K562 (cell line): ENCODE measurements at regions not wholly inside any gene's neighbourhood (a gene's known extent, or its start where the extent isn't known, plus 50 kb on each side); places are given as distances from the start of the nearest gene placed in this dataset.

Experiments
- ATAC-seq: fragments of 200-7000 bp; cut with Tn5 transposase; 3 replicates; pipeline ENCODE4 v1.9.1; 2020; ENCODE audit warnings: moderate library complexity
- BruUV-seq: library from RNA; stranded (reverse); fragments of 400-500 nt; replicated peaks from 2 replicates; lab custom pipeline; 2021; lab: Mats Ljungman, UMichigan
- CTCF ChIA-PET: fragments of 300-600 bp; formaldehyde crosslinking; extraction: SDS; loops from one replicate; lab custom pipeline; 2021; ENCODE audit warnings: low intra/inter-chr PET ratio; lab: Yijun Ruan, JAX
- POLR2A ChIA-PET: fragments of 300-600, 350-650 bp; sonication (Branson Sonifier 250); formaldehyde crosslinking; extraction: SDS; loops from one replicate; lab custom pipeline; 2021; ENCODE audit warnings: antibody characterized with exemption, inconsistent platforms; lab: Yijun Ruan, JAX
- DNase-seq, 4 experiments: peaks; one replicate each; pipeline versions ENCODE4 v3.0.0 to v3.0.0-alpha.2; 2011 to 2018; ENCODE audit warnings: low spot score in 3 of 4, mixed read lengths in 3 of 4; ENCODE audit errors: extremely low read depth in 1 of 4
- FAIRE-seq: peaks from 2 replicates; lab custom pipeline; 2011; peaks lifted over from hg19 to GRCh38; lab: Jason Lieb, UNC
- H2AFZ ChIP-seq: 2 replicates; pipeline ENCODE4 v1.6.0; 2011; ENCODE audit warnings: low read depth, low read length, control low read depth, inconsistent platforms
- H3K27ac ChIP-seq: fragments of 200-600 bp; 3 replicates; pipeline ENCODE4 v1.8.0; 2011; ENCODE audit warnings: low read depth, mild to moderate bottlenecking, control low read depth, inconsistent platforms, low read length, moderate library complexity, mixed read lengths; ENCODE audit errors: extremely low read depth
- H3K27me3 ChIP-seq, 2 experiments: fragments of 300-600 bp in 1 of 2; 2 replicates in 1 of 2; 3 replicates in 1 of 2; pipeline versions ENCODE4 v1.6.0 to v1.8.0; 2011; ENCODE audit warnings: inconsistent platforms in 2 of 2, low read length in 2 of 2, mild to moderate bottlenecking in 1 of 2, mixed read lengths in 1 of 2, moderate library complexity in 1 of 2; ENCODE audit not compliant: control insufficient read depth in 2 of 2, insufficient read depth in 2 of 2
- H3K36me3 ChIP-seq: fragments of 300-600 bp; 3 replicates; pipeline ENCODE4 v1.8.0; 2011; ENCODE audit warnings: mild to moderate bottlenecking, low read length, inconsistent platforms; ENCODE audit not compliant: control insufficient read depth, insufficient read depth
- H3K4me1 ChIP-seq, 2 experiments: fragments of 200-600 bp in 1 of 2; replicated peaks in 1 of 2; 2 replicates in 1 of 2; 3 replicates in 1 of 2; pipeline versions ENCODE4 v1.5.1 to v1.8.0; 2011; ENCODE audit warnings: inconsistent platforms in 2 of 2, low read length in 2 of 2, mild to moderate bottlenecking in 1 of 2, mixed read lengths in 1 of 2, moderate library complexity in 1 of 2; ENCODE audit not compliant: control insufficient read depth in 2 of 2, insufficient read depth in 2 of 2
- H3K4me2 ChIP-seq: 2 replicates; pipeline ENCODE4 v1.6.1; 2011; ENCODE audit warnings: low read length, control low read depth, inconsistent platforms, mixed read lengths; ENCODE audit not compliant: insufficient read depth
- H3K4me3 ChIP-seq: fragments of 200-600 bp; sonication (generic), shearing (Covaris generic); 2 replicates; pipeline ENCODE4 v1.5.1; 2016; ENCODE audit warnings: control low read depth, inconsistent platforms
- H3K79me2 ChIP-seq: fragments of 200-600 bp; 3 replicates; pipeline ENCODE4 v1.8.0; 2011; ENCODE audit warnings: low read length, inconsistent platforms; ENCODE audit not compliant: control insufficient read depth, insufficient read depth
- H3K9ac ChIP-seq, 2 experiments: 2 replicates each; pipeline versions ENCODE4 v1.6.0 to v1.6.1; 2011; ENCODE audit warnings: low read depth in 2 of 2, low read length in 2 of 2, control low read depth in 1 of 2, inconsistent platforms in 1 of 2, mild to moderate bottlenecking in 1 of 2, mixed read lengths in 1 of 2; ENCODE audit not compliant: insufficient read depth in 1 of 2
- H3K9me1 ChIP-seq: one replicate; pipeline ENCODE4 v1.6.0; 2011; ENCODE audit warnings: inconsistent platforms, mild to moderate bottlenecking, low read length, moderate library complexity; ENCODE audit not compliant: control insufficient read depth, insufficient read depth
- H3K9me3 ChIP-seq: replicated peaks from 2 replicates; pipeline ENCODE4 v1.5.1; 2011; ENCODE audit warnings: low read depth, low read length, inconsistent platforms; ENCODE audit not compliant: control insufficient read depth, insufficient read depth
- H4K20me1 ChIP-seq: replicated peaks from 2 replicates; pipeline ENCODE4 v1.6.1; 2011; ENCODE audit warnings: low read length, inconsistent platforms, mixed read lengths; ENCODE audit not compliant: control insufficient read depth, insufficient read depth
- ARID1B ChIP-seq: fragments of 450-650 bp; IDR thresholded peaks from 2 replicates; pipeline ENCODE4 v1.6.1; 2016; ENCODE audit warnings: antibody characterized with exemption, mild to moderate bottlenecking, inconsistent platforms
- CBFA2T3 ChIP-seq: fragments of 450-650 bp; IDR thresholded peaks from 2 replicates; pipeline ENCODE4 v1.6.1; 2017
- CBX8 ChIP-seq: fragments of 200-600 bp; sonication (generic); IDR thresholded peaks from 2 replicates; pipeline ENCODE4 v1.6.1; 2012; ENCODE audit warnings: borderline replicate concordance, mixed run types, low read depth, mild to moderate bottlenecking, moderate library complexity, mixed read lengths, low read length, control low read depth, inconsistent platforms; ENCODE audit not compliant: poor library complexity, severe bottlenecking; ENCODE audit errors: extremely low read depth
- CHD1 ChIP-seq: fragments of 200-600 bp; sonication (generic); IDR thresholded peaks from one replicate; pipeline ENCODE4 v1.6.1; 2012; ENCODE audit warnings: mild to moderate bottlenecking, moderate library complexity, low read length, inconsistent platforms
- CREB3 ChIP-seq: fragments of 450-650 bp; conservative IDR thresholded peaks from 2 replicates; pipeline ENCODE4 v1.6.1; 2016; ENCODE audit warnings: missing genetic modification characterization, low read depth, mild to moderate bottlenecking, missing compliant biosample characterization, moderate library complexity
- HMG20A ChIP-seq: fragments of 450-650 bp; formaldehyde crosslinking; conservative IDR thresholded peaks from 2 replicates; pipeline ENCODE4 v1.4.0; 2020; ENCODE audit warnings: mild to moderate bottlenecking, mixed read lengths
- MCM2 ChIP-seq: fragments of 450-650 bp; IDR thresholded peaks from 2 replicates; pipeline ENCODE4 v1.6.1; 2017; ENCODE audit warnings: low read depth, mild to moderate bottlenecking
- MCM3 ChIP-seq: fragments of 450-650 bp; IDR thresholded peaks from 2 replicates; pipeline ENCODE4 v1.6.1; 2016
- MYC ChIP-seq, 2 experiments: fragments of 250-450 bp in 1 of 2; sonication (Bioruptor Pico) in 1 of 2; IDR thresholded peaks; 2 replicates each; pipeline versions ENCODE4 v1.5.1 to v1.6.1; 2012 to 2021; ENCODE audit warnings: low read depth in 2 of 2, borderline replicate concordance in 1 of 2, improper control_type of control experiment in 1 of 2, low read length in 1 of 2, mild to moderate bottlenecking in 1 of 2, moderate library complexity in 1 of 2
- PCBP1 ChIP-seq: fragments of 200-400 bp; formaldehyde crosslinking; IDR thresholded peaks from 2 replicates; pipeline ENCODE4 v1.6.1; 2018; ENCODE audit warnings: mild to moderate bottlenecking, low read depth, low read length; ENCODE audit not compliant: poor library complexity, severe bottlenecking
- PHTF2 ChIP-seq: fragments of 250-450 bp; sonication (Bioruptor Pico); IDR thresholded peaks from 2 replicates; pipeline ENCODE4 v1.5.0; 2021; ENCODE audit warnings: mild to moderate bottlenecking
- RBM14 ChIP-seq: fragments of 200-400 bp; formaldehyde crosslinking; IDR thresholded peaks from 2 replicates; pipeline ENCODE4 v1.6.1; 2018; ENCODE audit warnings: low read depth, mild to moderate bottlenecking, low read length, moderate library complexity, borderline replicate concordance; ENCODE audit not compliant: insufficient read depth
- SNIP1 ChIP-seq: fragments of 450-650 bp; IDR thresholded peaks from 2 replicates; pipeline ENCODE4 v1.7.1; 2017; ENCODE audit warnings: low read depth, mild to moderate bottlenecking
- SP1 ChIP-seq: sonication (generic); formaldehyde crosslinking; IDR thresholded peaks from 2 replicates; pipeline ENCODE4 v1.8.1; 2022; ENCODE audit warnings: mild to moderate bottlenecking, missing genetic modification reagents
- STAG1 ChIP-seq: sonication (generic); formaldehyde crosslinking; IDR thresholded peaks from 2 replicates; pipeline ENCODE4 v1.5.0; 2020; ENCODE audit warnings: missing genetic modification reagents, borderline replicate concordance
- VEZF1 ChIP-seq: fragments of 200-800 bp; sonication (Bioruptor generic); IDR thresholded peaks from 2 replicates; pipeline ENCODE4 v1.6.1; 2017; ENCODE audit warnings: missing genetic modification characterization, missing compliant biosample characterization
- ZNF583 ChIP-seq: fragments of 250-450 bp; sonication (Bioruptor Pico); IDR thresholded peaks from 2 replicates; pipeline ENCODE4 v1.4.0; 2020
- ZNF644 ChIP-seq: fragments of 200-800 bp; sonication (Bioruptor generic); IDR thresholded peaks from 2 replicates; pipeline ENCODE4 v1.6.1; 2016; ENCODE audit warnings: low read depth, missing genetic modification characterization, missing compliant biosample characterization
- WGBS: fragments of 100-300 bp; shearing (Covaris generic); methylation state at CpG from one replicate; pipeline ENCODE4 v1.1.6; 2016; ENCODE audit warnings: low coverage, mixed read lengths; ENCODE audit not compliant: insufficient coverage; ENCODE audit errors: missing lambda C conversion rate; 5-methylcytosine and 5-hydroxymethylcytosine counted together
- in situ Hi-C: fragments of 300-500 bp; cut with MboI; formaldehyde crosslinking; loops from 4 replicates; pipeline ENCODE4 v1.15.0; 2018; ENCODE audit warnings: inconsistent platforms, mixed read lengths
- intact Hi-C: fragments of 100-400 bp; cut with micrococcal nuclease; formaldehyde crosslinking; loops from 2 replicates; pipeline ENCODE4 v1.14.2; 2022
- TF ChIP-seq, protein P1 (sequence below): sonication (generic); formaldehyde crosslinking; IDR thresholded peaks from 2 replicates; pipeline ENCODE4 v1.8.1; 2023; ENCODE audit warnings: mild to moderate bottlenecking, missing genetic modification reagents

GRCh38 chr2:209070262-209070661, 353.6 kb upstream of the MAP2 start:
- H3K9me1 ChIP-seq = no peaks in the 10 kb centered on the region
- intact Hi-C loops = no loop called here
- H3K4me2 ChIP-seq = no peak overlapping the region
- no peaks in the 10 kb centered on the region for H3K4me1 ChIP-seq
- H3K9me3 ChIP-seq = no peaks in the 10 kb centered on the region
- ATAC-seq = no peak
- 30% methylated on average over 1 of the region's 1 CpG for WGBS
- in situ Hi-C loops = no loop called here
- no peak for TF ChIP-seq MYC (IDR thresholded peaks at IDR 0.05; ENCODE audit: low read depth, low read length)
- no peak for TF ChIP-seq MYC (CRISPR knock-in tag; IDR thresholded peaks at IDR 0.05; ENCODE audit: borderline replicate concordance, low read depth)
- no peak for TF ChIP-seq ZNF644 (tag)
- no peak for TF ChIP-seq CBFA2T3
- TF ChIP-seq ARID1B = no peak
- no peak for TF ChIP-seq RBM14
- no peak for TF ChIP-seq SP1
- TF ChIP-seq PCBP1 = no peak
- TF ChIP-seq MCM2 = no peak
- TF ChIP-seq SNIP1 = no peak
- TF ChIP-seq VEZF1 (CRISPR knock-in tag) = no peak
- no peak for TF ChIP-seq CREB3 (tag)
- TF ChIP-seq MCM3 = no peak
- TF ChIP-seq STAG1 (CRISPR knock-in tag) = no peak
- TF ChIP-seq, protein P1, sequence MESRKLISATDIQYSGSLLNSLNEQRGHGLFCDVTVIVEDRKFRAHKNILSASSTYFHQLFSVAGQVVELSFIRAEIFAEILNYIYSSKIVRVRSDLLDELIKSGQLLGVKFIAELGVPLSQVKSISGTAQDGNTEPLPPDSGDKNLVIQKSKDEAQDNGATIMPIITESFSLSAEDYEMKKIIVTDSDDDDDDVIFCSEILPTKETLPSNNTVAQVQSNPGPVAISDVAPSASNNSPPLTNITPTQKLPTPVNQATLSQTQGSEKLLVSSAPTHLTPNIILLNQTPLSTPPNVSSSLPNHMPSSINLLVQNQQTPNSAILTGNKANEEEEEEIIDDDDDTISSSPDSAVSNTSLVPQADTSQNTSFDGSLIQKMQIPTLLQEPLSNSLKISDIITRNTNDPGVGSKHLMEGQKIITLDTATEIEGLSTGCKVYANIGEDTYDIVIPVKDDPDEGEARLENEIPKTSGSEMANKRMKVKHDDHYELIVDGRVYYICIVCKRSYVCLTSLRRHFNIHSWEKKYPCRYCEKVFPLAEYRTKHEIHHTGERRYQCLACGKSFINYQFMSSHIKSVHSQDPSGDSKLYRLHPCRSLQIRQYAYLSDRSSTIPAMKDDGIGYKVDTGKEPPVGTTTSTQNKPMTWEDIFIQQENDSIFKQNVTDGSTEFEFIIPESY = no peak
- TF ChIP-seq HMG20A (CRISPR knock-in tag) = no peak
- no peak for TF ChIP-seq PHTF2 (CRISPR knock-in tag)
- no peak for TF ChIP-seq ZNF583 (CRISPR knock-in tag)
- no peak for TF ChIP-seq CBX8
- no peak for TF ChIP-seq CHD1
- TF ChIP-seq, all 486 proteins: peak for 0
- Histone ChIP-seq H3K36me3 (no peaks in the 10 kb centered on the region), H2AFZ (no peak overlapping the region), H3K27ac (no peak overlapping the region), H3K79me2 (no peaks in the 10 kb centered on the region), H3K4me3 (no peak overlapping the region), H3K9ac (no peak overlapping the region), H4K20me1 (no peaks in the 10 kb centered on the region), H3K27me3 (no peaks in the 10 kb centered on the region)
- no peak for FAIRE-seq
- CTCF ChIA-PET = no interaction called here
- no TSS peak for BruUV-seq
- POLR2A ChIA-PET = no interaction called here
- DNase-seq = no peak
